ENCODE measurements at regions not wholly inside any gene's neighbourhood (a gene's known extent, or its start where the extent isn't known, plus 50 kb on each side); places are given as distances from the start of the nearest gene placed in this dataset.

- DNase-seq (ENCODE audit: low read depth) = no peak
Observed at GRCh38 chrX:78213331-78213730, 73.9 kb upstream of the TAF9B start.

- peak; percentile 4 for DNase-seq (ENCODE audit: low read depth)
Observed at GRCh38 chrX:78199851-78200250, 60.4 kb upstream of the TAF9B start.
